OCI-LY3 (cell line): ENCODE measurements at regions not wholly inside any gene's neighbourhood (a gene's known extent, or its start where the extent isn't known, plus 50 kb on each side); places are given as distances from the start of the nearest gene placed in this dataset.

Experiments used
- CTCF ChIP-seq: fragments of 200-600, 300-600 bp; sonication (generic); IDR thresholded peaks from 2 replicates; pipeline ENCODE4 v1.5.1; 2014; ENCODE audit warnings: antibody characterized with exemption, low read length, low read depth
- EZH2phosphoT487 ChIP-seq: fragments of 200-600 bp; shearing (Covaris generic); IDR thresholded peaks from 2 replicates; pipeline ENCODE4 v1.6.1; 2018; ENCODE audit warnings: antibody characterized with exemption, mixed run types, low read depth

DNA sequence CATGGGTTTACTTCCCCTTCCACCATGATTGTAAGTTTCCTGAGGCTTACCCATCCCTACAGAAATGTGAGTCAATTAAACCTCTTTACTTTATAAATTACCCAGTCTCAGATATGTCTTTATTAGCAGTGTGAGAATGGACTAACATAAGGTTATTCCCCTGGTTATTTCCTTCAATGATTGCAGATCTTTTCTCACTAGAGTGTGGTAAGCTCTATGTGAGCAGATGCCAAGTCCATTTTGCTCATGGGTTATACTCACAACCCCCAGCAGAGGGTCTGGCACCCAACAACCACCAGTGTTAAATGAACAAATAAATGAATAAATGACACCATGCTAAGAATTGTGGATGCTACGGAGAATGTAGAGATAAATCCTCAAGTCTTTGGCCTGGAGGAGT is 472.8 kb downstream of the LIG4 start:
- TF ChIP-seq CTCF (no peak), EZH2phosphoT487 (no peak)
